GM19324 (cell line): ENCODE measurements at regions not wholly inside any gene's neighbourhood (a gene's known extent, or its start where the extent isn't known, plus 50 kb on each side); places are given as distances from the start of the nearest gene placed in this dataset.
"Not testable (repeated sequence)": the region's sequence is repeated elsewhere in the genome, so short reads cannot be mapped to it uniquely, and the experiment has no call there.

ENCODE experiments used
- ATAC-seq: cut with Tn5 transposase; IDR thresholded peaks from one replicate; pipeline ENCODE4 v1.9.1; 2021; ENCODE audit warnings: mild to moderate bottlenecking, moderate library complexity; ENCODE audit not compliant: unreplicated experiment, low FRiP score

DNA sequence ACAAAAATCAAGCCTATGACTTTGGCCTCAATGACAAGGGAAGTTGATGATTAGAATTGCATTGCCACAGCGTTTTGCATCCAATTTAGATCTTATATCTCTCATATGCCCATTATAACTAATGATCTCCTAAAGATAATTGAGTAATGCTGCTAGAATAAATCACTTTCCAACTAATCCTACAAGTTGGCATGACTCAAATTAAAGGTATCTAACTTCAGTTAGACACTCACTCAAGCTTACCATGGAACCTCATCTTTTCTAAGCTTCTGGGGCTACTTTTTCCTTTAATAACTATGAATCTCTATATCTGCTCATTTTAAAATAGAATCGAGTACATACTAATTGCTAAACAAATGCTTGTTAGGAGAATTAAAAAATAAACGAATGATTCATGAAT lies 427.8 kb downstream of the BTG1 start:
- no peak for ATAC-seq

DNA sequence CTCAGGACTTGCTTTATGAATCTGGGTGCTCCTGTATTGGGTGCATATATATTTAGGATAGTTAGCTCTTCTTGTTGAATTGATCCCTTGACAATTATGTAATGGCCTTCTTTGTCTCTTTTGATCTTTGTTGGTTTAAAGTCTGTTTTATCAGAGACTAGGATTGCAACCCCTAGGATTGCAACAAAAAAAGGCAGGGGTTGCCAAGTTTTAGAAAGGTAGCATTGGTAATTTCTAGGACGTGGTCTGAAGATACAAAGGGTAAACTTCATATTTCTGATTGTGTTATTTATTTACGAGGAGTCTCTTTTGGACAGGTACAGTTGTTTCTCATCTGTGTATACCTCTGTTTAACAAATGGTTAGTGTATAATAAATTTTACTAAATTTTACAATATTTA lies 433.7 kb downstream of the BTG1 start:
- ATAC-seq = not testable (repeated sequence)

DNA sequence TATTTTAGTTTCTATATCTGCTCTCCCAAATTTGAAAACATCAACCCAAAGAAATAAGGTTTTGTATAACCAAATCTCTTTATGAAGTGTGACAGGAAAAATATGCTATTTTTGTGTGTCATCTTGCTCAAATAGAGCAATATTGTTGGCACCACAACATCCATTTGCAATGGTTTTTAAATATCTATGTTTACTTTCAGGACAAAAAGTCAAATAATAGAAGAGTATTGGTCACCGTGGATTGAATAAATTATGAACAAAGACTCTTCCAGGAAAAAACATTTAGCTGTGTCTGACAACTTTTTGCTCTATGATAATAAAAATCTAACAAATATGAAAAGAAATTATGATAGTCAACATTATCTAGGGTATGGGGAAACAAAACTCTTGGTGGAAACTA lies 439.2 kb downstream of the BTG1 start:
- ATAC-seq = no peak

DNA sequence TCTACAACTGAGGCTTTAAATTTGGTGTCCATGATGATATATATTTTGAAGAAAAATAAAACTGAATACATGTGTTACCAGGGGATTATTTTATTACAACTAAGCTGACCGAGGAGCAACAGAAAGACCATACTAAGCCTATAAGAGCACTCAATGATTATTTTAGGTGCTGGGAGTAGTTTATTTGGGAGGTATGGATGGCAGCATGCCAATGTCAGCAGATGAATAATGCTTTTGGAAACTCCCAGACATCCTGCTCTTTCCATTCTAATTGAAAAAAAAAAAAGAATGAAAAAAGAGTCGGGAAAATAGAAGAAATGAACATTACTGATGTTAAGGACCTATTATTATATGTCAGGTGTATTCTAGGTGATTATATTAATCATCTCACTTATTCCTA lies 441.2 kb downstream of the BTG1 start:
- no peak for ATAC-seq

DNA sequence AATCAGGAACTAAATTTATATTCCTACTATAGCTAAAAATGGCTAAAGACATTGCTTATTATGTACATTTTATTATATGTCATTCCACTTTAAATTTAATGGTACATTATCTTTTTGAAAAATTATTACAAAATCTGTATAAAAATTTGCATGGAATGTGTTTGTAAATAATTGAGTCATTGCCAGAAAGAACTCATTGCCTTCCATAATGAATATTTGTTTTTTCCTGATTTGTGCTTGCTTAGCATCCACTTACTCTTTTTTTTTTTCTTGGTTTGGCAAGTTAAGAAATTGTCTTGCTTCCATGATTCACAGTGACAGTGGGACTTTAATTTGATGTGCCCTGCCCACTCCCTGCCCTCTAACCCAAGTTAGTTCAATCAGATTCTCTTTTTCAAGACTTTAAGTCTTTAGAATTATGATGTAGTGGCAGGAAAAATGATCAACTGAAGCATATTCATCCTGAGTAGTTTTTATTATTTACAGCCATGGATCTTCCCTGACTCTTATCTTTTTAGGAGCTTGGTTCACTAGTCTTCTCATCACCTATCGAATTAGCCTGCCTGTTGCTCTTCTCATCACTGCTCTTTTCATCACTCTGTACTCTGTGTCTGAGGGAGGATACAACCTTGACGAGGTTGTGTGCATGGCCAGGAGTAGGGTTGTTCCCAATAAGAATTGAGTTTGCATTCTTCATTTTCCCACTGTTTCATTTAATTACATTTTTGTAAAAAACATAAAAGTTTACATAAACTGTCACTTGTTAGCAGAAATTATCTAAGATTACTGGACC lies 442.0 kb downstream of the BTG1 start:
- ATAC-seq = no peak

DNA sequence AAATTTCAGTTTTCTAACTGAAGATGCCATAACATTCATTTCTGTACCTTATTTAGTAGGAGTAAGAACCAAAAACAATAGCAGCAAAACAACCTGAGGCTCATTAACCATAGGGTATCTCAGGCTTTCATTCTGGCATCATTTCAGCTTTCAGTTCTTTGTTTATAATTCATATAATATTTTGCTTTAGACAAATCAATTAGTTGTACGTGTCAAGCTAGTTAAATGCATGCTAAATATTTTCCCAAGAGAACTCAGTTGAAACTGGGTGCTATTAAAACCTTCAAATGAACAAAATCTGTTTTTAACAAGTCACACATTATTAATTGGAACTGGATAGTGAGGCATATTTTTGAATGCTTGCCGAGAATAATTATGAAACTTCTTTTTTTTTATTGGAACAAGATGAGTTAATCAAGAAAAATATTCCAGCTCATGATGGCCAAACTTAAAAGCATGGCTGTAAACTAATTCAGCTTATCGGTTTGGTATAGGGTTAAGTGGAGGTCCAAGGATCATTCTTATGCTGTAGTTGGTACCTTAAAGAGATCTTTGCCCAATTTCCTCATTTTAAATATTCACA lies 442.7 kb downstream of the BTG1 start:
- no peak for ATAC-seq

DNA sequence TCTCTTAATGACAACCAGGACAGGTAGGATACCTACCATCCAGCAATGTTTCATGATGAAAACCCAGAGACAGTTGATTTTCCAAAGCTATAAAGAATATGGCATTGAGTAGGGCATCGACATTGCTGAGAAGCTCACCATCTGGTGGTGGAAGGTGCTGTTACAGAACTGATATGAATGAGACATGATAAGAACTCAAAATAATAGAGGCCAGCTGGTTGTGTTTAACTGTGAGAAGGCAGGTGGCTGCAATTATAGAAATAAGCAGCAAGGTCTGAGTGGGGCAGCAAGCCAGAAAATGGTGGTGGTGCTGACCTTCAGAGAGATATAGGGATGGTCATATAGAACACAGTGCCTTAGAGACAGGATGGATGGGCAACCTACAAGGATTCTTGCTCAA lies 449.7 kb downstream of the BTG1 start:
- ATAC-seq = no peak

DNA sequence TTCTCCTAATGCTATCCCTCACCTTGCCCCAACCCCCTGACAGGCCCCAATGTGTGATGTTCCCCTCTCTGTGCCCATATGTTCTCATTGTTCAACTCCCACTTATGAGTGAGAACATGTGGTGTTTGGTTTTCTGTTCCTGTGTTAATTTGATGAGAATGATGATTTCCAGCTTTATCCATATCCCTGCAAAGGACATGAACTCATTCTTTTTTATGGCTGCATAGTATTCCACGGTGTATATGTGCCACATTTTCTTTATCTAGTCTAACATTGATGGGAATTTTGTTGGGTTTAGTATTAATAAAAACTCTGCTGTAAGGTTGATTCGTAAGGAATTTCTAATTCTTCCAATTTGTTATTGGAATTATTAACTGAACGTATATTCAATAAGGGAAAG lies 450.2 kb downstream of the BTG1 start:
- not testable (repeated sequence) for ATAC-seq

DNA sequence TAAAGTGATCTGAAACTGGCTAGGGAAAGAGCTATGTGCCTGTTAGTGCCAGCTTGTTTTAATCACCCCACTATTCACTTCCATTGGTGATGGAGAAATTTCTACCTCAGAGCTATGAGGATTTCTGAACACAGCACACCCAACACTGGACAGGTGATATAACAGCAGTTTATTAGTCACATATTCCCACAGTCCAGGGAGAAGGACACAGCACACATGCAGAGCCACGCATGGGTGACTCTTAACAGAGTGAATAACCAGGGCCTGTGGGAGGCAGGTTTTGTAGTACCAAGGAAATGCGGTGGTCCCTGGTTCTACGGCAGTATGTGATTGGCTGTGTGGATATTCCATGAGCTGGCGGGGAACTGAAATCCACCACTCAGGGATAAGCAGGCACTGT lies 455.1 kb downstream of the BTG1 start:
- no peak for ATAC-seq

DNA sequence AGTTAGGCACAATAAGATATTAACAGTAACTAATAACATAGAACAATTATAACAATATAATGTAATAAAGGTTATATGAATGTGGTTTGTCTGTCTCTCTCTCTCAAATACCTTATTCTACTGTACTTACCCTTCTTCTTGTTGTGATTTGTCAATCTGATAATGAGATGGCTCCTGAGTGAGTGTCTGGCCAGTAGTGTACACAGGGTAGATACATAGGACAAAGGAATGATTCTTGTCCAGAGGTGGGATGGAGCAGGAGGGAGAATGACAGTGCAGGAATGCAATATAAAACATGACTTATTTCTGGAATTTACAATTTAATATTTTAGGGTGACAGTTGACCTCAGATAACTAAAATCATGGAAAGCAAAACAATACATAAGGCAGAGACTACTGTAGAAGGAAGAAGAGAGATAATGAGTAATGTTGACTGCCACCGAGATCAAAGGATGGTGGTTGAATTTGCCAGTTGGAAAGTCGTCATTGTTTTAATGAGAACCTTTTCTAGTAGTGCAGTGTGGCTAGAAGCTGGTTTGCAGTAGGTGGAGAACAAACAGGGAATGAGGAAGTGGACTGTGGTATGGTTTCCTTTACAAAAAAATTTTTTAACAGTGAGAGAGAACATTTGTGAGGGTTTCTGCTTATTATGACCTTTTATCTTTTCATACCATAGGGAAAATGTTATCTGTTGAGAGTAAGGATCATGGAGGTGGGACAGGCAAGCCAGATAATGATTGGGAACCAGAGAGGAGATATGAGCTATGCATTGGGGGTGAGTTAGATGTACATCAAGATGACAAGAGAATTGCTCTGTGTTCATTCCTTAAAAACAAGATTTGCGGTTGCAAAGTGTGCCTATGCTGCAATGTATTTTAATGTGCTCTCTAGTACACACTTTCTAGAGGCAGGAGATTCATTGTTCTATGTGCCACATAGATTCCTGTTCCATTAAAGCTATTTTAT lies 458.3 kb downstream of the BTG1 start:
- no peak for ATAC-seq

DNA sequence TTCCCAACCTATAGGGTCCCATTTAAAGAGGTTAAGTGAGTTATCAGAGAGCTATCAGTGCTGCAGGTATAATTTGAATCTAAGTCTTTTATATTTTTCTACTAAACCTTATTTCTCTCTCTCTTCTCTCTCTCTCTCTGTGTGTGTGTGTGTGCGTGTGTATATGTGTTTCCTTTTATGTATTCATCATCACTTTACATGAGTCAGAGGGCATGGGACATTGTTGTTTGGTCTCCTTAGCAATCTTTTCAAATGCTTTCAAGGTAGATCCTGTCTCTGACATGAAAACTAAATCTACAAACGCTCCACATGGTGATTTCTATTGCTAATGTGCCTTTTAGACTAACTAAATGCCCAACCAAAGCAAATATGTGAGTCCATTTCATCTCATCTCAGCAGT lies 459.7 kb downstream of the BTG1 start:
- ATAC-seq = no peak

DNA sequence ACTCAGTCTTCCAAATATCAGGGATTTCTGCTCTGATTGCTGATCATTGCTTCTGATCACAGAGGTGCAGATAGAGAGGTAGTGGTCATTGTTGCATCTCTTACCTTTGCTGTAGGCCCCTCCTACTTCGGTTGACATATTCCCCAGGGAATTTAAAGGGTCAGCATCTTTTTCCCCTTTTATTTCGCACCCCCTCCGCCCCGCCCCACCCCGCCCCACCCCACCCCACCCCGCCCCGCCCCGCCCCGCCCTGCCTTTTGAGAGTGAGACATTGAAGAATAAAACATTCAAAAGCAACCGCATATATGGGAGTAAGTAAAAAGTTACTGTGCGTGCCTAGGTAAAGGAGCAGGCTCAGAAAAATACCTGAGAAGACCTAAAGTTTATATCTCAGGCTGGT lies 463.9 kb downstream of the BTG1 start:
- ATAC-seq = no peak

DNA sequence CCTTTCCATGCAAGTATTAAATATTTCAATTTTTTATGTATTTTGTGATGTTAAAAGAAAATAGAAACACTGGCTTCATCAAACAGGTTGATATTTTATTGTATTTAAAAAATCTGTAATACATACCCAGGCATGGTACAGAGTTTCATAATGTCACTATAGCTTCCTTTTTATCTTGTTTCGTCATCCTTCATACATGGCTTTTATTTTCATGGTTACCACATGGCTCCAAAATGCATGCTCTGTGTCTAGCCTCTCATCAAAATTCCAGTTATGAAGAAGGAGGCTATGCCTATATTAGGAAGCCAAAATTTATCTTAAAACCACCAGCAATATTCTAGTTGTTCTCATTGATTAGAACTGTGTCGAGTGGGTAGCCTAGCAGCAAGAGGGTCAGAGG lies 464.8 kb downstream of the BTG1 start:
- ATAC-seq = no peak

DNA sequence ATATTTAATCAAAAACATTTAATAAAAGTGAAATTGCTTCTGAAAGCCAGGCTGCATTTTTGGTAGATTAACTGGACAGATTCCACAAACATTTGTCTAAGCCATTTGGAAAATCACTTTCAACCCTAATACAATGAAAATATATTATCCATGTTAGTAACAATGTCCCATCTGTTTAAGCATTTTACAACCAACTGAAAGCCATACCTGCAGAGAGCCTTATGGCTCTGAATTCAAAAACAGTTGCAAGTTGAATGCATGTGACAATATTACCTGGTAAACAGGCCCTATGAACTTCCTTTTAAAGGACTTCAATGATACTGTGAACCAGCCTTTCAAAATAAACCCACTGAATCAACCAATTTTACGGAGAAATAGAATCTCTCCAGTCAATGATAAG lies 468.1 kb downstream of the BTG1 start:
- no peak for ATAC-seq

DNA sequence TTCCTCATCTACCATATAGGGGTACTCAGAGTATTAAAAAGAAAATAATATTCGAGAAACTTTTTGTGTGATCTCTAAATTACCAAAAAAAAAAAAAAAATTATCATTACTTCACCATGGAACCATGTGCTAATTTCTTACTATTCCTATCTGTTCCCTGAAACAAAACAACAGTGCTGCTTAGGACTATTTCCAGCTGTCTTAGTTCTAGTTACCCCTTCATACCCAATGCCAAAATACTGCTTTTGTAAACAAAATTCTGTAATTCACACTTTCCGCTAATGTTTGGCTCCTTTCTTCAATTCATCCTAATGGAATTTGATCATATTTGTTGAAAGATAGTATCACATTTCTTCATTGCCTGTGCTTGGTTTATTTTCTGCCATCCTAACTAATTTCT lies 470.2 kb downstream of the BTG1 start:
- ATAC-seq = no peak

DNA sequence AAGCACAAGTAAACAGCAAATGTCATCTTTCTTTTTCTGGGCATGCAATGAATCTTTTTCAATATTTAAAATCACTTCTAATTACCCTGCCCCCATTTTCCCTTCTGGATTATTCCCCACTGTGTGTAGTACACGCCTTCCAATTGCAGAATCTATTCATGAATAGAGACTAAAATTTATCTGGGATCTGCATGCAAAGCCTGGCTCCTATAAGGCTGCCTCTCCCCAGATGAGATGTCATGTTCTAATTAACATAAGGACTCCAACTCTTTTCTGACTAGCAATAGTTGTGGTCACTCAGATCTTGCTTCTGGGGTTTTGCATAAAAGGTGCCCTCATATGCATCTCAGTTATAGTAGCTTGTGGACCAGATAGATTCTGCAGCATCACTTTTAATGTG lies 473.5 kb downstream of the BTG1 start:
- ATAC-seq = no peak

DNA sequence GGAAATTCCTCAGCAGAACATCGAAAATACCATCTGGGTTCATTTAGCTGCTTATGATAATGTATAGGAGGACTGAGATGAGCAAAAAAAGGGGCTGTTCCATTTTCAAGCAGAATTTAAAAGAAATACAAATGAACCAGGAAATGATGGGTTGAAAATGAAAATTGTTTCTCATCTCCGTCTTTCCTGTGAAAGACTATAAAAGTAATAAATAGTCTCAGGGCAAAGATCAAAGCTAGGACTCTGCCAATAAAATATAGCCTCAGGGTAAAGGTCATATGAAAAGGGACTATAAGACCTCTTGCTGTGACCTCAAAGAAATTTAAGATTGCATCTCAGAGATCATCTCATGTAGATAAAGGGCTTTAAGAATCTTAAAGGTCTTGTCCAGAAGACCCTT lies 478.0 kb downstream of the BTG1 start:
- ATAC-seq = no peak

DNA sequence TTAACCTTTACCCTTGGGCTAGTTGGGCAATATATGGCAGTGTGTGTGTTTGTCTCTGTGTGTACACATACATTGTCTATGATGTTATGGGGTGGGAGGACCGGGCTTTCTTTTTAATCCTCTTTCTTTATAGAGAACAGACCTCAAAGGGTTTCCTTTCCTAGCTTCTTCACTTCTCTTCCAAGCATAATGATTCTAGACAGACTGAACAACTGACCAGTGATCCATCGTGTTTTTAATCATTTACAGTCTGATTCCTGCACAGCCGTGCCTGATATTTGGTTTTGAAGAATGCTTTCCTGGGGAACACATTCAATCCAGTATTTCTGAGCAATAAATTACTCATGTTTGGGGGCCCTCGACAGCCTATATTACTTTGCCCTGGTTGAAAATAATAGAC lies 481.1 kb upstream of the DCN start:
- no peak for ATAC-seq

DNA sequence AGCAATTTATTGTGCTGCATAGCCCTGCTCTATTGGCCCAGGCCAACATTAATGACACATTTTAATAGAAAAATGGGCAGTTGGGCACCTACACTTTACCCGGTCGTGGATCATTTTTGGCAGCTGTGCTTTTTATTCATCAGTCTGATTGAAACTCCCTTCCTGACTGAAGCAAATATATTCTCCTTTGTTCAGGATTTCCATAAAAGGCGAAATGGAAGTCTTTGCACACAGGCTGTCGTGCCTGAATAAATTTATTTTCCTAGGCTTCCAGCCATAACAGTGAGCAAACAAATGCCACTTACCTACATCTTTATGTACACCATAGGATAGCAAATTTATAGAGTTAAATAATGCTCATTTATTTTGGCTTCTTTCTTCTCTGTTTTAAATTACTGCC lies 480.7 kb upstream of the DCN start:
- ATAC-seq = no peak

DNA sequence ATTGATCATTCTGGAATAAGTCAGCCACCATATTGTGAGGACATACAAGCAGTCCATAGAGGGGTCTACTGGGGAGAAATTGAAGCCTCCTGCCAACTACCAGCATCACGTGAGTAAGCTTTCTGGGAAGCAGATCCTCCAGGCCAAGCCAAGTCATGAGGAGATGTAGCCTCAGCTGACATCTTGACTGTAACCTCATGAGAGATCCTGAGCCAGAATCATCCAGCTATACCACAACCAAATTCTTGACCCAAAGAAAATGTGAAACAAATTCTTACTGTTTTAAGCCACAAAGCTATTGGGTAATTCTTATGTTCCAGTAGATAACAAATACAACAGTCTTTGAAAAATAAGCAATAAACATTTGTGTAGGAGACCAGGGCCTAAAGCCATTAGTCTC lies 479.4 kb upstream of the DCN start:
- ATAC-seq = no peak

DNA sequence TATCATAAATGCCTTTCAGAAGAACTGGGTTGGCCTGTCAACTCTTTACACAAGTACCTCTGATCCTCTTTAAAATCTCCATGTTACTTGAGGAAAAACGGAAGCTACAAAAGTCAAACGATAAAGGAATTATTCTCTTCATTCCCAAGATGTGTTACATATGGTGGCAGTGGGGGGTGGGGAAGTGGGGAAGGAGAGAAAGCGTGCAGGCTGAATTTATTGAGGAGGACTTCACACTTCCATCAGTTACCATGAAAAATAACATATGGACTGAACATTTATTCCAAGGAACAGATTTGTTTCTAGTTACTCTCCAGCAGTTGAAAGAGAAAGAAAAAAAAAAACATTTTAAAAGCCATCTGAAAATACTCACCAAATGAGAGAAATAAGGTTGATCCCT lies 474.4 kb upstream of the DCN start:
- ATAC-seq = no peak
